ENCODE measurements at regions not wholly inside any gene's neighbourhood (a gene's known extent, or its start where the extent isn't known, plus 50 kb on each side); places are given as distances from the start of the nearest gene placed in this dataset.
"Not testable (repeated sequence)": the region's sequence is repeated elsewhere in the genome, so short reads cannot be mapped to it uniquely, and the experiment has no call there.

GRCh38 chr9:102652471-102652870 lies 342.7 kb upstream of the CYLC2 start:
- Histone ChIP-seq H3K9me3 (ENCODE audit: control insufficient read depth in 2 of 2, insufficient read depth in 1 of 2, low read depth in 1 of 2, low read length in 1 of 2) (peaks cover 2% of the 10 kb centered on the region in 2 donors), H3K27me3 (ENCODE audit: control insufficient read depth in 1 of 2, insufficient read depth in 2 of 2, low read length in 2 of 2) (no peaks in the 10 kb centered on the region), H3K4me3 (ENCODE audit: low read depth in 1 of 2, low read length in 2 of 2) (no peak overlapping the region), H3K27ac (ENCODE audit: low read depth in 2 of 2, low read length in 1 of 2) (no peak overlapping the region), H3K4me1 (ENCODE audit: control insufficient read depth in 2 of 2, insufficient read depth in 2 of 2, low read length in 1 of 2) (no peaks in the 10 kb centered on the region), H3K36me3 (ENCODE audit: control insufficient read depth in 2 of 2, insufficient read depth in 2 of 2, low read length in 1 of 2) (no peaks in the 10 kb centered on the region)
- WGBS, 2 donors, result 75 to 80% methylated on average over 5 of the region's 5 CpGs

GRCh38 chr9:102650896-102651295 lies 344.2 kb upstream of the CYLC2 start:
- WGBS, 2 donors, result 78 to 86% methylated on average over 2 of the region's 2 CpGs

GRCh38 chr9:102642651-102643050 lies 352.5 kb upstream of the CYLC2 start:
- H3K9me3 ChIP-seq (ENCODE audit: control insufficient read depth in 2 of 2, insufficient read depth in 1 of 2, low read depth in 1 of 2, low read length in 1 of 2), result no peaks in the 10 kb centered on the region
- H3K27ac ChIP-seq (ENCODE audit: low read depth in 2 of 2, low read length in 1 of 2), result no peak overlapping the region
- 16 to 23% methylated on average over 1 of the region's 1 CpG for WGBS, 2 donors
- no peaks in the 10 kb centered on the region for H3K27me3 ChIP-seq (ENCODE audit: control insufficient read depth in 1 of 2, insufficient read depth in 2 of 2, low read length in 2 of 2)
- no peak overlapping the region for H3K4me3 ChIP-seq (ENCODE audit: low read depth in 1 of 2, low read length in 2 of 2)
- H3K36me3 ChIP-seq (ENCODE audit: control insufficient read depth in 2 of 2, insufficient read depth in 2 of 2, low read length in 1 of 2), result no peaks in the 10 kb centered on the region
- no peaks in the 10 kb centered on the region for H3K4me1 ChIP-seq (ENCODE audit: control insufficient read depth in 2 of 2, insufficient read depth in 2 of 2, low read length in 1 of 2)

More at GRCh38 chr9:102650896-102651295, 344.2 kb upstream of the CYLC2 start:
- no peak overlapping the region for H3K27ac ChIP-seq (ENCODE audit: low read depth in 2 of 2, low read length in 1 of 2)
- H3K27me3 ChIP-seq (ENCODE audit: control insufficient read depth in 1 of 2, insufficient read depth in 2 of 2, low read length in 2 of 2), result no peaks in the 10 kb centered on the region
- H3K9me3 ChIP-seq (ENCODE audit: control insufficient read depth in 2 of 2, insufficient read depth in 1 of 2, low read depth in 1 of 2, low read length in 1 of 2), result peaks cover 2% of the 10 kb centered on the region in 2 donors
- H3K4me1 ChIP-seq (ENCODE audit: control insufficient read depth in 2 of 2, insufficient read depth in 2 of 2, low read length in 1 of 2), result no peaks in the 10 kb centered on the region
- H3K4me3 ChIP-seq (ENCODE audit: low read depth in 1 of 2, low read length in 2 of 2), result no peak overlapping the region
- no peaks in the 10 kb centered on the region for H3K36me3 ChIP-seq (ENCODE audit: control insufficient read depth in 2 of 2, insufficient read depth in 2 of 2, low read length in 1 of 2)

- Histone ChIP-seq H3K27me3 (ENCODE audit: control insufficient read depth in 1 of 2, insufficient read depth in 2 of 2, low read length in 2 of 2) (no peaks in the 10 kb centered on the region), H3K9me3 (ENCODE audit: control insufficient read depth in 2 of 2, insufficient read depth in 1 of 2, low read depth in 1 of 2, low read length in 1 of 2) (peaks cover 0 to 1% of the 10 kb centered on the region in 2 donors), H3K4me3 (ENCODE audit: low read depth in 1 of 2, low read length in 2 of 2) (no peak overlapping the region), H3K4me1 (ENCODE audit: control insufficient read depth in 2 of 2, insufficient read depth in 2 of 2, low read length in 1 of 2) (no peaks in the 10 kb centered on the region), H3K36me3 (ENCODE audit: control insufficient read depth in 2 of 2, insufficient read depth in 2 of 2, low read length in 1 of 2) (no peaks in the 10 kb centered on the region), H3K27ac (ENCODE audit: low read depth in 2 of 2, low read length in 1 of 2) (no peak overlapping the region)
Observed at GRCh38 chr9:102631559-102631958, 363.6 kb upstream of the CYLC2 start.

DNA sequence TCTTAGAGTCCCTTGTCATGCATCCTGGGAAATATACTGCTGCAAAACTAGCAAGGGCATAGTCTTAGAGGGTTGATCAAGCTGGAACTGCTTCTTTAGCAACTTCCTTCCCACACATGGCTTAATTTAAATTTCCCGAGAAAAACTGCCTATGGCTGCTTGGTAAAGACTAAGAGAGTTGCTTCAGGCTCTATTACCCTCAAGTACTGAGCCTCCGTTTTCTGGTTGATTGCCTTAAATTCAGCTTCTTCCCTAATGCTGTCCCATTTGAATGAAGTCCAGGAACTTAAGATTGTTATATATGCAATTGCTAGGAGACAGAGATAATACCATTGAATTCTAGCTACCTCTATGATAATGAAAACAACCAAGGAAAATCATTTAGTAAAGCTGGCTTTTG lies 385.7 kb upstream of the CYLC2 start:
- Histone ChIP-seq H3K27ac (ENCODE audit: low read depth in 2 of 2, low read length in 1 of 2) (no peak overlapping the region), H3K9me3 (ENCODE audit: control insufficient read depth in 2 of 2, insufficient read depth in 1 of 2, low read depth in 1 of 2, low read length in 1 of 2) (no peaks in the 10 kb centered on the region), H3K4me3 (ENCODE audit: low read depth in 1 of 2, low read length in 2 of 2) (no peak overlapping the region), H3K27me3 (ENCODE audit: control insufficient read depth in 1 of 2, insufficient read depth in 2 of 2, low read length in 2 of 2) (no peaks in the 10 kb centered on the region), H3K36me3 (ENCODE audit: control insufficient read depth in 2 of 2, insufficient read depth in 2 of 2, low read length in 1 of 2) (no peaks in the 10 kb centered on the region), H3K4me1 (ENCODE audit: control insufficient read depth in 2 of 2, insufficient read depth in 2 of 2, low read length in 1 of 2) (no peaks in the 10 kb centered on the region)
- WGBS, 2 donors, result 84 to 88% methylated on average over 2 of the region's 2 CpGs

GRCh38 chr9:102603198-102604195 lies 391.6 kb upstream of the CYLC2 start:
- H3K4me1 ChIP-seq (ENCODE audit: control insufficient read depth in 2 of 2, insufficient read depth in 2 of 2, low read length in 1 of 2); H3K9me3 ChIP-seq (ENCODE audit: control insufficient read depth in 2 of 2, insufficient read depth in 1 of 2, low read depth in 1 of 2, low read length in 1 of 2); H3K27me3 ChIP-seq (ENCODE audit: control insufficient read depth in 1 of 2, insufficient read depth in 2 of 2, low read length in 2 of 2); H3K36me3 ChIP-seq (ENCODE audit: control insufficient read depth in 2 of 2, insufficient read depth in 2 of 2, low read length in 1 of 2); H3K4me3 ChIP-seq (ENCODE audit: low read depth in 1 of 2, low read length in 2 of 2); H3K27ac ChIP-seq (ENCODE audit: low read depth in 2 of 2, low read length in 1 of 2): not testable (repeated sequence)
- 90 to 91% methylated on average over 47 of the region's 47 CpGs for WGBS, 2 donors

- Histone ChIP-seq H3K4me1 (ENCODE audit: control insufficient read depth in 2 of 2, insufficient read depth in 2 of 2, low read length in 1 of 2) (no peaks in the 10 kb centered on the region), H3K4me3 (ENCODE audit: low read depth in 1 of 2, low read length in 2 of 2) (no peak overlapping the region), H3K9me3 (ENCODE audit: control insufficient read depth in 2 of 2, insufficient read depth in 1 of 2, low read depth in 1 of 2, low read length in 1 of 2) (no peaks in the 10 kb centered on the region), H3K27ac (ENCODE audit: low read depth in 2 of 2, low read length in 1 of 2) (no peak overlapping the region), H3K27me3 (ENCODE audit: control insufficient read depth in 1 of 2, insufficient read depth in 2 of 2, low read length in 2 of 2) (no peaks in the 10 kb centered on the region), H3K36me3 (ENCODE audit: control insufficient read depth in 2 of 2, insufficient read depth in 2 of 2, low read length in 1 of 2) (no peaks in the 10 kb centered on the region)
- WGBS, 2 donors, result 81 to 85% methylated on average over 3 of the region's 3 CpGs
Observed at GRCh38 chr9:102594241-102594640, 400.9 kb upstream of the CYLC2 start.

DNA sequence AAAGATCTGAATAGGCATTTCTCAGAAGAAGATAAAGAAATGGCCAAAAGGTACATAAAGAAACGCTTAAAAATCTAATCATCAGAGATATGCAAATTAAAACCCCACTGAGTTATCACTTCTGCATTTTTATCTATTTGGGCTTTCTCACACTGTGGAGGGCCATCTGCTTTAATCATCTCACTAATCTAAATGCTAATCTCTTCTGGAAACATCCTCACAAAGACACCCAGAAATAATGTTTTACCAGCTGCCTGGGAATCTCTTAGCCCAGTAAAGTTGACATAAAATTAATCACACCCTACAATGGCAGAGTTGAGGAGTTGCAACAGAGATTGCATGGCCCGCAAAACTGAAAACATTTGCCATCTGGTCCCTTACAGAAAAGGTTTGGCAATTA lies 407.9 kb upstream of the CYLC2 start:
- H3K27me3 ChIP-seq (ENCODE audit: control insufficient read depth in 1 of 2, insufficient read depth in 2 of 2, low read length in 2 of 2), result no peaks in the 10 kb centered on the region
- WGBS, 2 donors, result 20 to 29% methylated on average over 2 of the region's 2 CpGs

GRCh38 chr9:102569436-102569835 lies 425.7 kb upstream of the CYLC2 start:
- H3K36me3 ChIP-seq (ENCODE audit: control insufficient read depth in 2 of 2, insufficient read depth in 2 of 2, low read length in 1 of 2), result no peaks in the 10 kb centered on the region
- no peak overlapping the region for H3K27ac ChIP-seq (ENCODE audit: low read depth in 2 of 2, low read length in 1 of 2)
- H3K4me3 ChIP-seq (ENCODE audit: low read depth in 1 of 2, low read length in 2 of 2), result no peak overlapping the region
- H3K9me3 ChIP-seq (ENCODE audit: control insufficient read depth in 2 of 2, insufficient read depth in 1 of 2, low read depth in 1 of 2, low read length in 1 of 2), result peaks cover 0 to 2% of the 10 kb centered on the region in 2 donors
- H3K27me3 ChIP-seq (ENCODE audit: control insufficient read depth in 1 of 2, insufficient read depth in 2 of 2, low read length in 2 of 2), result no peaks in the 10 kb centered on the region
- H3K4me1 ChIP-seq (ENCODE audit: control insufficient read depth in 2 of 2, insufficient read depth in 2 of 2, low read length in 1 of 2), result no peaks in the 10 kb centered on the region
- WGBS, 2 donors, result 84 to 92% methylated on average over 3 of the region's 3 CpGs

More for the DNA sequence above, 407.9 kb upstream of the CYLC2 start:
- H3K4me3 ChIP-seq (ENCODE audit: low read depth in 1 of 2, low read length in 2 of 2), result no peak overlapping the region
- H3K9me3 ChIP-seq (ENCODE audit: control insufficient read depth in 2 of 2, insufficient read depth in 1 of 2, low read depth in 1 of 2, low read length in 1 of 2), result no peaks in the 10 kb centered on the region
- H3K36me3 ChIP-seq (ENCODE audit: control insufficient read depth in 2 of 2, insufficient read depth in 2 of 2, low read length in 1 of 2), result no peaks in the 10 kb centered on the region
- no peaks in the 10 kb centered on the region for H3K4me1 ChIP-seq (ENCODE audit: control insufficient read depth in 2 of 2, insufficient read depth in 2 of 2, low read length in 1 of 2)
- H3K27ac ChIP-seq (ENCODE audit: low read depth in 2 of 2, low read length in 1 of 2), result no peak overlapping the region

DNA sequence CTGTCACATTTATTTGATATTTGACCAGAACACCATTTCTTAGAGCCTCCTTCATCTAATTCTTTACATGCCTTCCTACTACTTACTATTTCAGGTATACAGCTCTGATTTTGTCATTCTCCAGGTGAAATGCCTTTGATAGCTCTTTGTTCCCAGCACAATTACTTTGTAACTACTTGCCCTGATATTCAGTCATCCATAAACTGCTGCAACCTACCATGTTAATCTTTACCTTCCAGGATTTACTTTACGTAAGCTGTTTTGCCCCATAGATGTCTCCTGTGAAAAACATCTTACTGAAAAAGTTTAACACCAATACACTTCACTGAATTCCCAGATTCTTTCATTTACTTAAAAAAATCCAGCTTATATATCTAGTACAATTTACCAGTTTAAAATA lies 443.8 kb upstream of the CYLC2 start:
- Histone ChIP-seq H3K27me3 (ENCODE audit: control insufficient read depth in 1 of 2, insufficient read depth in 2 of 2, low read length in 2 of 2) (no peaks in the 10 kb centered on the region), H3K27ac (ENCODE audit: low read depth in 2 of 2, low read length in 1 of 2) (no peak overlapping the region), H3K4me1 (ENCODE audit: control insufficient read depth in 2 of 2, insufficient read depth in 2 of 2, low read length in 1 of 2) (no peaks in the 10 kb centered on the region), H3K9me3 (ENCODE audit: control insufficient read depth in 2 of 2, insufficient read depth in 1 of 2, low read depth in 1 of 2, low read length in 1 of 2) (peaks cover 0 to 3% of the 10 kb centered on the region in 2 donors), H3K36me3 (ENCODE audit: control insufficient read depth in 2 of 2, insufficient read depth in 2 of 2, low read length in 1 of 2) (no peaks in the 10 kb centered on the region), H3K4me3 (ENCODE audit: low read depth in 1 of 2, low read length in 2 of 2) (no peak overlapping the region)
- WGBS, 2 donors, result 76% methylated on average over 1 of the region's 1 CpG
